H1 (cell line): ENCODE measurements at regions not wholly inside any gene's neighbourhood (a gene's known extent, or its start where the extent isn't known, plus 50 kb on each side); places are given as distances from the start of the nearest gene placed in this dataset.

Source experiments
- EGR1 ChIP-seq: IDR thresholded peaks from 2 replicates; pipeline ENCODE4 v1.6.1; 2011; ENCODE audit warnings: low read depth, low read length, borderline replicate concordance
- EP300 ChIP-seq, 2 experiments: IDR thresholded peaks; 1 replicate in 1 of 2; 2 replicates in 1 of 2; pipeline ENCODE4 v1.6.1; 2011 to 2012; ENCODE audit warnings: low read depth in 2 of 2, low read length in 2 of 2, mild to moderate bottlenecking in 2 of 2, borderline replicate concordance in 1 of 2, inconsistent platforms in 1 of 2, moderate library complexity in 1 of 2
- EZH2 ChIP-seq: fragments of 200-600 bp; sonication (generic); IDR thresholded peaks from 2 replicates; pipeline ENCODE4 v1.7.1; 2012; ENCODE audit warnings: low read depth, mild to moderate bottlenecking, moderate library complexity, low read length, inconsistent platforms; ENCODE audit not compliant: severe bottlenecking
- POLR2AphosphoS5 ChIP-seq: IDR thresholded peaks from 2 replicates; pipeline ENCODE4 v1.6.1; 2011; ENCODE audit warnings: low read depth, low read length
- SIX5 ChIP-seq: IDR thresholded peaks from 2 replicates; pipeline ENCODE4 v1.6.1; 2011; ENCODE audit warnings: mild to moderate bottlenecking, low read depth, low read length
- SP1 ChIP-seq: IDR thresholded peaks from 2 replicates; pipeline ENCODE4 v1.6.1; 2011; ENCODE audit warnings: low read depth, low read length
- TF ChIP-seq, protein P1 (sequence below), 3 experiments: IDR thresholded peaks; 1 replicate in 2 of 3; 2 replicates in 1 of 3; pipeline versions ENCODE4 v1.5.1 to v1.6.1; 2011; ENCODE audit warnings: low read length in 3 of 3, mild to moderate bottlenecking in 3 of 3, inconsistent platforms in 2 of 3, low read depth in 1 of 3, moderate library complexity in 1 of 3; ENCODE audit not compliant: insufficient read depth in 1 of 3; ENCODE audit errors: control extremely low read depth in 1 of 3
- TF ChIP-seq, protein P2 (sequence below): IDR thresholded peaks from 2 replicates; pipeline ENCODE4 v1.6.1; 2012; ENCODE audit warnings: inconsistent platforms

DNA sequence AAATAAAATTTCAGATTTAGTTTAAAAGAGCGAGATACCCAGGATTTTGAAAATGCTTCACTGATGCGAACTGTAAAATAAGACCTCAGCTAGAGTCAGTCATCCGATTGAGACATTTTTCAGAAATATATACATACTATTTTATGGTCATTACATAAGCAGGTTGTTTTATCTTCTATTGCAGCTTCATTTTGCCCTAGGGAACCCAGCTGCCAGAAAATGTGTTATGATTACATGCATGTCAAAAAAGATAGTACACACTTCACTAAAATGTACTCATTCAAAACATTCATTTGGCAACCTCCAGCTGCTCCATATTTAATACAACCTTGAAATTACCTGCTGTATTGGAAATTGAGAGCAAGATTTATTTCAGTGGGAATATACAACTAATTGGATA is 483.8 kb upstream of the SLITRK6 start:
- TF ChIP-seq EGR1 (no peak), EZH2 (no peak), EP300 (IDR thresholded peaks at IDR 0.05; ENCODE audit: borderline replicate concordance in 1 of 2, low read depth in 2 of 2, low read length in 2 of 2) (no peak), POLR2AphosphoS5 (no peak), SP1 (no peak), SIX5 (no peak)
- TF ChIP-seq, protein P1, sequence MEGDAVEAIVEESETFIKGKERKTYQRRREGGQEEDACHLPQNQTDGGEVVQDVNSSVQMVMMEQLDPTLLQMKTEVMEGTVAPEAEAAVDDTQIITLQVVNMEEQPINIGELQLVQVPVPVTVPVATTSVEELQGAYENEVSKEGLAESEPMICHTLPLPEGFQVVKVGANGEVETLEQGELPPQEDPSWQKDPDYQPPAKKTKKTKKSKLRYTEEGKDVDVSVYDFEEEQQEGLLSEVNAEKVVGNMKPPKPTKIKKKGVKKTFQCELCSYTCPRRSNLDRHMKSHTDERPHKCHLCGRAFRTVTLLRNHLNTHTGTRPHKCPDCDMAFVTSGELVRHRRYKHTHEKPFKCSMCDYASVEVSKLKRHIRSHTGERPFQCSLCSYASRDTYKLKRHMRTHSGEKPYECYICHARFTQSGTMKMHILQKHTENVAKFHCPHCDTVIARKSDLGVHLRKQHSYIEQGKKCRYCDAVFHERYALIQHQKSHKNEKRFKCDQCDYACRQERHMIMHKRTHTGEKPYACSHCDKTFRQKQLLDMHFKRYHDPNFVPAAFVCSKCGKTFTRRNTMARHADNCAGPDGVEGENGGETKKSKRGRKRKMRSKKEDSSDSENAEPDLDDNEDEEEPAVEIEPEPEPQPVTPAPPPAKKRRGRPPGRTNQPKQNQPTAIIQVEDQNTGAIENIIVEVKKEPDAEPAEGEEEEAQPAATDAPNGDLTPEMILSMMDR (IDR thresholded peaks at IDR 0.05; ENCODE audit: control extremely low read depth in 1 of 3, insufficient read depth in 1 of 3, low read depth in 1 of 3, low read length in 3 of 3) = no peak
- TF ChIP-seq, protein P2, sequence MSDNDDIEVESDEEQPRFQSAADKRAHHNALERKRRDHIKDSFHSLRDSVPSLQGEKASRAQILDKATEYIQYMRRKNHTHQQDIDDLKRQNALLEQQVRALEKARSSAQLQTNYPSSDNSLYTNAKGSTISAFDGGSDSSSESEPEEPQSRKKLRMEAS = no peak
